PC-3 (cell line): ENCODE measurements at regions not wholly inside any gene's neighbourhood (a gene's known extent, or its start where the extent isn't known, plus 50 kb on each side); places are given as distances from the start of the nearest gene placed in this dataset.

Source experiments
- ATAC-seq: fragments of 200-7000 bp; cut with Tn5 transposase; 2 replicates; pipeline ENCODE4 v1.9.1; 2020; ENCODE audit warnings: mild to moderate bottlenecking, moderate library complexity
- BruUV-seq: library from RNA; stranded (reverse); fragments of 400-500 nt; replicated peaks from 2 replicates; lab custom pipeline; 2021; lab: Mats Ljungman, UMichigan
- CTCF ChIA-PET: fragments of 300-600 bp; sonication (Branson Sonifier 250); formaldehyde crosslinking; loops from one replicate; lab custom pipeline; 2022; ENCODE audit warnings: antibody characterized with exemption; lab: Charles Lee
- POLR2A ChIA-PET: fragments of 300-600 bp; sonication (Branson Sonifier 250); formaldehyde crosslinking; loops from one replicate; lab custom pipeline; 2022; ENCODE audit warnings: antibody characterized with exemption; ENCODE audit not compliant: unreplicated experiment; lab: Charles Lee
- DNase-seq: peaks from one replicate; pipeline ENCODE4 v3.0.0-alpha.2; 2015
- H2AFZ ChIP-seq: fragments of 300-600 bp; sonication (generic); 2 replicates; pipeline ENCODE4 v1.6.0; 2016; ENCODE audit warnings: antibody characterized with exemption, low read length
- H3F3A ChIP-seq: fragments of 300-600 bp; sonication (generic); one replicate; pipeline ENCODE4 v1.6.0; 2017; ENCODE audit warnings: antibody characterized with exemption, low read length, control low read depth, mild to moderate bottlenecking; ENCODE audit not compliant: unreplicated experiment
- H3K27ac ChIP-seq: fragments of 300-600 bp; sonication (generic); 2 replicates; pipeline ENCODE4 v1.5.1; 2016; ENCODE audit warnings: mild to moderate bottlenecking, low read length
- H3K27me3 ChIP-seq: fragments of 300-600 bp; sonication (generic); 2 replicates; pipeline ENCODE4 v1.6.1; 2016; ENCODE audit warnings: low read length, mixed read lengths
- H3K36me3 ChIP-seq: fragments of 300-600 bp; sonication (generic); 2 replicates; pipeline ENCODE4 v1.6.1; 2016; ENCODE audit warnings: low read depth, mixed run types, low read length, mixed read lengths
- H3K4me1 ChIP-seq: fragments of 300-600 bp; sonication (generic); 2 replicates; pipeline ENCODE4 v1.5.1; 2016; ENCODE audit warnings: low read length; ENCODE audit not compliant: insufficient read depth
- H3K4me2 ChIP-seq: fragments of 300-600 bp; sonication (generic); 2 replicates; pipeline ENCODE4 v1.6.0; 2016; ENCODE audit warnings: low read length
- H3K4me3 ChIP-seq: fragments of 300-600 bp; sonication (generic); 2 replicates; pipeline ENCODE4 v1.5.1; 2016; ENCODE audit warnings: mild to moderate bottlenecking, low read length, mixed read lengths
- H3K79me2 ChIP-seq: fragments of 300-600 bp; sonication (generic); 2 replicates; pipeline ENCODE4 v1.6.1; 2017; ENCODE audit warnings: low read length, mixed read lengths
- H3K9ac ChIP-seq: fragments of 300-600 bp; sonication (generic); 2 replicates; pipeline ENCODE4 v1.6.0; 2016; ENCODE audit warnings: mild to moderate bottlenecking, low read length
- H3K9me2 ChIP-seq: fragments of 300-600 bp; sonication (generic); replicated peaks from 2 replicates; pipeline ENCODE4 v1.6.1; 2016; ENCODE audit warnings: mixed run types, low read length, mixed read lengths
- H3K9me3 ChIP-seq: fragments of 300-600 bp; sonication (generic); 2 replicates; pipeline ENCODE4 v1.6.1; 2016; ENCODE audit warnings: low read length, mixed read lengths
- H4K20me1 ChIP-seq: fragments of 300-600 bp; sonication (generic); 2 replicates; pipeline ENCODE4 v1.6.1; 2016; ENCODE audit warnings: low read length, mixed read lengths
- EZH2 ChIP-seq: fragments of 300-600 bp; sonication (generic); IDR thresholded peaks from one replicate; pipeline ENCODE4 v1.6.1; 2017; ENCODE audit warnings: antibody characterized with exemption, mild to moderate bottlenecking, low read length; ENCODE audit not compliant: unreplicated experiment
- EZH2phosphoT487 ChIP-seq: fragments of 300-600 bp; sonication (generic); IDR thresholded peaks from 2 replicates; pipeline ENCODE4 v1.6.1; 2018; ENCODE audit warnings: mild to moderate bottlenecking, antibody characterized with exemption, low read length, borderline replicate concordance
- intact Hi-C: fragments of 100-400 bp; cut with micrococcal nuclease; formaldehyde crosslinking; loops from 2 replicates; pipeline ENCODE4 v1.9.0; 2023
- TF ChIP-seq, protein P1 (sequence below): fragments of 300-600 bp; sonication (generic); conservative IDR thresholded peaks from 2 replicates; pipeline ENCODE4 v1.5.1; 2017; ENCODE audit warnings: antibody characterized with exemption, low read depth, mild to moderate bottlenecking, low read length

DNA sequence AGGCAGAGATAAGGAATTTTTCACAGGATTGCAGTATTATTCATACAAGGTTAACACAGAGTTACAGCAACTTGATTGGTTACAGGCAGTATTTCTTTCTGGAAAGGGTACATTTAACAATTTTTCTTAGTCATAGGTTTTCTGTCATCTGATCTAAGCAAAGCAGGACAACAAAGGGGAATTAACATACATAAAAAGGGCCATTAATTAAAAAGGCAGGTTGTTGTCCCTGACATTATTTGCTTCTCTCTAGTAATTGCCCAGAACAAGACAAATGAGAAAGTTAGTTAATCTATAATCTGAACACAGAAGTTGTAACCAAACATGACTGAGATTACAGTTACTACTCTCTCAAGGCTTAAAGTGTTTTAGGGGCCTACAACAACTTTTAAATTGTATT lies 291.4 kb upstream of the LRRTM4 start:
- Histone ChIP-seq H3K4me3 (no peak overlapping the region), H3K27me3 (no peaks in the 10 kb centered on the region), H3K9ac (no peak overlapping the region), H3F3A (no peaks in the 10 kb centered on the region), H3K9me2 (no peaks in the 10 kb centered on the region), H4K20me1 (no peaks in the 10 kb centered on the region), H3K4me2 (no peak overlapping the region), H3K79me2 (no peaks in the 10 kb centered on the region), H3K36me3 (no peaks in the 10 kb centered on the region), H3K4me1 (no peaks in the 10 kb centered on the region), H2AFZ (no peak overlapping the region), H3K9me3 (peaks cover 8% of the 10 kb centered on the region; the same call in 1 of the 2 replicates), H3K27ac (no peak overlapping the region)
- ChIA-PET CTCF (no interaction called here), POLR2A (no interaction called here)
- BruUV-seq = no TSS peak
- intact Hi-C loops = no loop called here
- no peak for ATAC-seq
- no peak for DNase-seq
- TF ChIP-seq, protein P1, sequence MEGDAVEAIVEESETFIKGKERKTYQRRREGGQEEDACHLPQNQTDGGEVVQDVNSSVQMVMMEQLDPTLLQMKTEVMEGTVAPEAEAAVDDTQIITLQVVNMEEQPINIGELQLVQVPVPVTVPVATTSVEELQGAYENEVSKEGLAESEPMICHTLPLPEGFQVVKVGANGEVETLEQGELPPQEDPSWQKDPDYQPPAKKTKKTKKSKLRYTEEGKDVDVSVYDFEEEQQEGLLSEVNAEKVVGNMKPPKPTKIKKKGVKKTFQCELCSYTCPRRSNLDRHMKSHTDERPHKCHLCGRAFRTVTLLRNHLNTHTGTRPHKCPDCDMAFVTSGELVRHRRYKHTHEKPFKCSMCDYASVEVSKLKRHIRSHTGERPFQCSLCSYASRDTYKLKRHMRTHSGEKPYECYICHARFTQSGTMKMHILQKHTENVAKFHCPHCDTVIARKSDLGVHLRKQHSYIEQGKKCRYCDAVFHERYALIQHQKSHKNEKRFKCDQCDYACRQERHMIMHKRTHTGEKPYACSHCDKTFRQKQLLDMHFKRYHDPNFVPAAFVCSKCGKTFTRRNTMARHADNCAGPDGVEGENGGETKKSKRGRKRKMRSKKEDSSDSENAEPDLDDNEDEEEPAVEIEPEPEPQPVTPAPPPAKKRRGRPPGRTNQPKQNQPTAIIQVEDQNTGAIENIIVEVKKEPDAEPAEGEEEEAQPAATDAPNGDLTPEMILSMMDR = no peak
- TF ChIP-seq EZH2 (no peak), EZH2phosphoT487 (no peak)

DNA sequence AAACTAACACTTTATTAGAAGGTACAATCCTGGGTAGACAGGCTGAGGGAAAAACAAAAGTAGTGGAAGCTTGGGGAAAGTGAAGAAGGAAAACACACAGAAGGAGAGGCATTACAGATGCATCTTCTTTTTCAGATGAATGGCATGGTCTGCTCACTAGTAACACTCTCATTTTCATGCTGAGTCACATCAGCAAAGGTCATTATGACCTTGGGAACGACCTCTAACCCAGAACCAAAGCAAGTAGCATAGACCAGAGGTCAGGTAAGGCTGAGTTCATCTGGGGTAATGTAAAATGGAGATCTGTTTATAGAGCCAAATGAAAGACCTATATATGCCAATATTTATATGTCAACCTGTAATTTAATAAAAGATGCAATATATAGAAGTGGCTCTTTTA lies 294.4 kb upstream of the LRRTM4 start:
- H3K27me3 ChIP-seq = no peaks in the 10 kb centered on the region
- no peaks in the 10 kb centered on the region for H4K20me1 ChIP-seq
- intact Hi-C loops = no loop called here
- BruUV-seq = no TSS peak
- no peak for DNase-seq
- H3K4me1 ChIP-seq = no peaks in the 10 kb centered on the region
- H2AFZ ChIP-seq = no peak overlapping the region
- H3F3A ChIP-seq = no peaks in the 10 kb centered on the region
- H3K9me2 ChIP-seq = no peaks in the 10 kb centered on the region
- no peak overlapping the region for H3K9ac ChIP-seq
- no peak for TF ChIP-seq EZH2
- no peak for TF ChIP-seq EZH2phosphoT487
- TF ChIP-seq, protein P1 = no peak
- POLR2A ChIA-PET = no interaction called here
- ATAC-seq = no peak
- H3K27ac ChIP-seq = no peak overlapping the region
- H3K9me3 ChIP-seq = no peaks in the 10 kb centered on the region; the same call in 1 of the 2 replicates
- H3K4me2 ChIP-seq = no peak overlapping the region
- H3K79me2 ChIP-seq = no peaks in the 10 kb centered on the region
- H3K36me3 ChIP-seq = no peaks in the 10 kb centered on the region
- H3K4me3 ChIP-seq = no peak overlapping the region
- CTCF ChIA-PET = no interaction called here

DNA sequence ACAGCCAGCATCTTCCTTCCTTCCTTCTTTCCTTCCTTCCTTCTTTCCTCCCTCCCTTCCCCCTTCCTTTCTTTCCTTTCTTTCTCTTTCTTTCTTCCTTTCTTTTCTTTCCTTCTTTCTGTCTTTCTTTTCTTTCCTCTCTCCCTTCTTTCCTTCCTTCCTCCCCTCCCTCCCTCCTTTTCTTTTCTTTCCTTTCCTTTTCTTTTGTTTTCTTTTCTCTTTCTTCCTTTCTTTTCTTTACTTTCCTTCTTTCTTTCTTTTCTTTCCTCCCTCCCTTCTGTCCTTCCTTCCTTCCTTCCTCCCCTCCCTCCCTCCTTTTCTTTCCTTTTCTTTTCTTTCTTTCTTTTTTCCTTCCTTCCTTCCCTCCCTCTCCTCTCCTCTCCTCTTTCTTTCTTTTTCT lies 296.0 kb upstream of the LRRTM4 start:
- H3K27ac ChIP-seq = no peak overlapping the region
- ChIA-PET POLR2A (no interaction called here), CTCF (no interaction called here)
- H3K4me1 ChIP-seq = no peaks in the 10 kb centered on the region
- no peak overlapping the region for H3K4me3 ChIP-seq
- no peaks in the 10 kb centered on the region for H3K36me3 ChIP-seq
- H3F3A ChIP-seq = no peaks in the 10 kb centered on the region
- no peak for TF ChIP-seq EZH2
- no peak for TF ChIP-seq EZH2phosphoT487
- TF ChIP-seq, protein P1 = no peak
- H3K9me3 ChIP-seq = no peaks in the 10 kb centered on the region; the same call in 1 of the 2 replicates
- H3K9me2 ChIP-seq = no peaks in the 10 kb centered on the region
- no peak for ATAC-seq
- no peaks in the 10 kb centered on the region for H3K27me3 ChIP-seq
- no peak overlapping the region for H2AFZ ChIP-seq
- no peak overlapping the region for H3K4me2 ChIP-seq
- BruUV-seq = no TSS peak
- intact Hi-C loops = no loop called here
- no peak for DNase-seq
- no peaks in the 10 kb centered on the region for H4K20me1 ChIP-seq
- no peaks in the 10 kb centered on the region for H3K79me2 ChIP-seq
- no peak overlapping the region for H3K9ac ChIP-seq
